HepG2 (cell line): ENCODE measurements at regions not wholly inside any gene's neighbourhood (a gene's known extent, or its start where the extent isn't known, plus 50 kb on each side); places are given as distances from the start of the nearest gene placed in this dataset.

Experiments
- ATAC-seq: fragments of 200-7000 bp; cut with Tn5 transposase; 3 replicates; pipeline ENCODE4 v1.9.1; 2020; ENCODE audit warnings: mild to moderate bottlenecking, moderate library complexity
- BruUV-seq: library from RNA; stranded (reverse); fragments of 400-500 nt; replicated peaks from 2 replicates; lab custom pipeline; 2021; lab: Mats Ljungman, UMichigan
- CTCF ChIA-PET: fragments of 300-600 bp; formaldehyde crosslinking; extraction: SDS; loops from one replicate; lab custom pipeline; 2021; ENCODE audit warnings: low total read pairs, inconsistent platforms, low intra/inter-chr PET ratio; lab: Yijun Ruan, JAX
- POLR2A ChIA-PET: fragments of 350-600 bp; sonication (Branson Sonifier 250); formaldehyde crosslinking; loops from one replicate; lab custom pipeline; 2020; ENCODE audit warnings: antibody characterized with exemption, inconsistent platforms; lab: Yijun Ruan, JAX
- DNase-seq: peaks from one replicate; pipeline ENCODE4 v3.0.0-alpha.2; 2015; ENCODE audit warnings: low spot score
- FAIRE-seq: peaks from 3 replicates; lab custom pipeline; 2011; peaks lifted over from hg19 to GRCh38; lab: Jason Lieb, UNC
- H2AFZ ChIP-seq: one replicate; pipeline ENCODE4 v1.6.1; 2011; ENCODE audit warnings: low read length, inconsistent platforms
- H3K27ac ChIP-seq: fragments of 300-600 bp; 3 replicates; pipeline ENCODE4 v1.8.0; 2011; ENCODE audit warnings: mixed run types, mild to moderate bottlenecking, mixed read lengths, low read length, inconsistent platforms; ENCODE audit not compliant: insufficient read depth; ENCODE audit errors: extremely low read length
- H3K27me3 ChIP-seq, 2 experiments: fragments of 200-600 bp in 1 of 2; 2 replicates in 1 of 2; 3 replicates in 1 of 2; pipeline versions ENCODE4 v1.6.0 to v1.8.0; 2011; ENCODE audit warnings: low read length in 2 of 2, mild to moderate bottlenecking in 2 of 2, moderate library complexity in 2 of 2, inconsistent platforms in 1 of 2; ENCODE audit not compliant: insufficient read depth in 2 of 2, control insufficient read depth in 1 of 2
- H3K36me3 ChIP-seq, 2 experiments: fragments of 200-600 bp in 1 of 2; replicated peaks in 1 of 2; 2 replicates in 1 of 2; 3 replicates in 1 of 2; pipeline versions ENCODE4 v1.5.1 to v1.8.0; 2011; ENCODE audit warnings: low read length in 2 of 2, inconsistent platforms in 1 of 2; ENCODE audit not compliant: insufficient read depth in 2 of 2, control insufficient read depth in 1 of 2
- H3K4me1 ChIP-seq: 2 replicates; pipeline ENCODE4 v1.5.1; 2012; ENCODE audit warnings: low read length, inconsistent platforms; ENCODE audit not compliant: insufficient read depth
- H3K4me2 ChIP-seq: 2 replicates; pipeline ENCODE4 v1.6.0; 2011; ENCODE audit warnings: low read depth, low read length, inconsistent platforms
- H3K4me3 ChIP-seq, 3 experiments: fragments of 200-600 bp in 1 of 3; sonication (generic), shearing (Covaris generic) in 1 of 3; replicated peaks in 1 of 3; 2 replicates each; pipeline ENCODE4 v1.5.1; 2011 to 2016; ENCODE audit warnings: low read length in 3 of 3, inconsistent platforms in 2 of 3, low read depth in 2 of 3, mild to moderate bottlenecking in 2 of 3, control low read depth in 1 of 3, mixed read lengths in 1 of 3; ENCODE audit not compliant: insufficient read depth in 1 of 3
- H3K79me2 ChIP-seq: one replicate; pipeline ENCODE4 v1.6.1; 2011; ENCODE audit warnings: low read length, inconsistent platforms; ENCODE audit not compliant: insufficient read depth
- H3K9ac ChIP-seq: 2 replicates; pipeline ENCODE4 v1.6.0; 2011; ENCODE audit warnings: mild to moderate bottlenecking, low read depth, low read length, inconsistent platforms; ENCODE audit not compliant: insufficient read depth
- H3K9me3 ChIP-seq: 2 replicates; pipeline ENCODE4 v1.5.1; 2012; ENCODE audit warnings: mild to moderate bottlenecking, low read length
- H4K20me1 ChIP-seq: 2 replicates; pipeline ENCODE4 v1.6.0; 2011; ENCODE audit warnings: inconsistent platforms, mild to moderate bottlenecking, low read length, moderate library complexity; ENCODE audit not compliant: insufficient read depth
- ARID4A ChIP-seq: sonication (generic); formaldehyde crosslinking; IDR thresholded peaks from 2 replicates; pipeline ENCODE4 v1.5.0; 2020; ENCODE audit warnings: mild to moderate bottlenecking, missing genetic modification reagents, borderline replicate concordance
- ATF3 ChIP-seq: sonication (generic); formaldehyde crosslinking; IDR thresholded peaks from 2 replicates; pipeline ENCODE4 v1.4.0; 2020; ENCODE audit warnings: missing genetic modification reagents
- CERS6 ChIP-seq: sonication (generic); formaldehyde crosslinking; IDR thresholded peaks from 2 replicates; pipeline ENCODE4 v1.5.0; 2020; ENCODE audit warnings: missing genetic modification reagents
- DBP ChIP-seq: sonication (generic); formaldehyde crosslinking; IDR thresholded peaks from 2 replicates; pipeline ENCODE4 v1.4.0; 2020; ENCODE audit warnings: missing genetic modification reagents; ENCODE audit errors: not compliant biosample characterization
- MAFF ChIP-seq: IDR thresholded peaks from 2 replicates; pipeline ENCODE4 v1.6.1; 2011; ENCODE audit warnings: low read depth, low read length, improper control_type of control experiment
- MAFK ChIP-seq, 2 experiments: IDR thresholded peaks in 1 of 2; conservative IDR thresholded peaks in 1 of 2; 2 replicates each; pipeline ENCODE4 v1.6.1; 2011; ENCODE audit warnings: improper control_type of control experiment in 2 of 2, low read length in 2 of 2
- MAX ChIP-seq: IDR thresholded peaks from 2 replicates; pipeline ENCODE4 v1.6.1; 2012; ENCODE audit warnings: inconsistent platforms
- PRDM10 ChIP-seq: sonication (generic); formaldehyde crosslinking; IDR thresholded peaks from 2 replicates; pipeline ENCODE4 v1.4.0; 2020; ENCODE audit warnings: low read depth, missing genetic modification reagents
- PTBP1 ChIP-seq: fragments of 200-400 bp; formaldehyde crosslinking; IDR thresholded peaks from 2 replicates; pipeline ENCODE4 v1.6.1; 2018; ENCODE audit warnings: low read length, low read depth; ENCODE audit not compliant: poor library complexity, severe bottlenecking
- RFXANK ChIP-seq: IDR thresholded peaks from 2 replicates; pipeline ENCODE4 v1.6.1; 2016
- ZNF121 ChIP-seq: sonication (generic); formaldehyde crosslinking; IDR thresholded peaks from 2 replicates; pipeline ENCODE4 v1.5.0; 2020; ENCODE audit warnings: mild to moderate bottlenecking, missing genetic modification reagents
- ZNF569 ChIP-seq: sonication (generic); formaldehyde crosslinking; IDR thresholded peaks from 2 replicates; pipeline ENCODE4 v1.5.0; 2020; ENCODE audit warnings: mild to moderate bottlenecking, missing genetic modification reagents, moderate library complexity, borderline replicate concordance
- ZNF775 ChIP-seq: sonication (generic); formaldehyde crosslinking; IDR thresholded peaks from 2 replicates; pipeline ENCODE4 v1.4.0; 2020; ENCODE audit warnings: missing genetic modification reagents, mild to moderate bottlenecking, moderate library complexity, borderline replicate concordance
- ZNF839 ChIP-seq: sonication (generic); formaldehyde crosslinking; IDR thresholded peaks from 2 replicates; pipeline ENCODE4 v1.4.0; 2020; ENCODE audit warnings: missing genetic modification reagents, mild to moderate bottlenecking, borderline replicate concordance
- WGBS: methylation state at CpG from one replicate; pipeline ENCODE4 v1.1.6; 2017; ENCODE audit warnings: low lambda C conversion rate; 5-methylcytosine and 5-hydroxymethylcytosine counted together
- in situ Hi-C: cut with HindIII; loops from 2 replicates; pipeline ENCODE4 v1.10.0; 2017; ENCODE audit warnings: low pct_unique_long_range_greater_than_20kb; ENCODE audit not compliant: extremely low pct_ligation_motif_present
- intact Hi-C: fragments of 100-400 bp; cut with micrococcal nuclease; formaldehyde crosslinking; loops from one replicate; pipeline ENCODE4 v1.10.0; 2022; ENCODE audit not compliant: unreplicated experiment

- Histone ChIP-seq H3K27ac (no peak overlapping the region), H2AFZ (no peak overlapping the region), H3K79me2 (no peaks in the 10 kb centered on the region), H3K4me3 (no peak overlapping the region), H3K27me3 (peaks cover 0 to 5% of the 10 kb centered on the region in 2 experiments; a peak in 1 of 5 replicates), H3K36me3 (no peaks in the 10 kb centered on the region), H3K4me2 (no peak overlapping the region), H3K9me3 (no peaks in the 10 kb centered on the region), H3K9ac (no peak overlapping the region), H4K20me1 (no peaks in the 10 kb centered on the region), H3K4me1 (peaks cover 10% of the 10 kb centered on the region)
- DNase-seq (peak; percentile 35), FAIRE-seq (no peak), ATAC-seq (peak; percentile 75)
- intact Hi-C loops (no loop called here), in situ Hi-C loops (no loop called here)
- 7% methylated on average over 2 of the region's 3 CpGs for WGBS
- ChIA-PET POLR2A (no interaction called here), CTCF (no interaction called here)
- no TSS peak for BruUV-seq
- TF ChIP-seq PTBP1 = no peak
- TF ChIP-seq RFXANK (CRISPR knock-in tag) = no peak
- 0 out of 2 replicates have a peak, but pooled peaks have one; percentile 36 for TF ChIP-seq MAX
- no peak for TF ChIP-seq ZNF839 (CRISPR knock-in tag)
- TF ChIP-seq MAFF = 0 out of 2 replicates have a peak, but pooled peaks have one; percentile 18
- TF ChIP-seq ARID4A (CRISPR knock-in tag) = no peak
- no peak for TF ChIP-seq CERS6
- TF ChIP-seq MAFK (conservative IDR thresholded peaks at IDR 0.05 in 1 of 2, IDR thresholded peaks at IDR 0.05 in 1 of 2; ENCODE audit: low read length in 2 of 2) = peak; percentile 50 to 52
- no peak for TF ChIP-seq ZNF775 (CRISPR knock-in tag)
- TF ChIP-seq ZNF569 (CRISPR knock-in tag) = no peak
- no peak for TF ChIP-seq ATF3 (CRISPR knock-in tag)
- no peak for TF ChIP-seq DBP (CRISPR knock-in tag)
- TF ChIP-seq PRDM10 (CRISPR knock-in tag) = no peak
- TF ChIP-seq ZNF121 (CRISPR knock-in tag) = no peak
Observed at GRCh38 chr10:124319926-124320391, 98.8 kb downstream of the OAT start.
